PC-3 (cell line): ENCODE measurements at regions not wholly inside any gene's neighbourhood (a gene's known extent, or its start where the extent isn't known, plus 50 kb on each side); places are given as distances from the start of the nearest gene placed in this dataset.

Experiments
- ATAC-seq: fragments of 200-7000 bp; cut with Tn5 transposase; 2 replicates; pipeline ENCODE4 v1.9.1; 2020; ENCODE audit warnings: mild to moderate bottlenecking, moderate library complexity
- BruUV-seq: library from RNA; stranded (reverse); fragments of 400-500 nt; replicated peaks from 2 replicates; lab custom pipeline; 2021; lab: Mats Ljungman, UMichigan
- CTCF ChIA-PET: fragments of 300-600 bp; sonication (Branson Sonifier 250); formaldehyde crosslinking; loops from one replicate; lab custom pipeline; 2022; ENCODE audit warnings: antibody characterized with exemption; lab: Charles Lee
- POLR2A ChIA-PET: fragments of 300-600 bp; sonication (Branson Sonifier 250); formaldehyde crosslinking; loops from one replicate; lab custom pipeline; 2022; ENCODE audit warnings: antibody characterized with exemption; ENCODE audit not compliant: unreplicated experiment; lab: Charles Lee
- DNase-seq: peaks from one replicate; pipeline ENCODE4 v3.0.0-alpha.2; 2015
- H2AFZ ChIP-seq: fragments of 300-600 bp; sonication (generic); 2 replicates; pipeline ENCODE4 v1.6.0; 2016; ENCODE audit warnings: antibody characterized with exemption, low read length
- H3F3A ChIP-seq: fragments of 300-600 bp; sonication (generic); one replicate; pipeline ENCODE4 v1.6.0; 2017; ENCODE audit warnings: antibody characterized with exemption, low read length, control low read depth, mild to moderate bottlenecking; ENCODE audit not compliant: unreplicated experiment
- H3K27ac ChIP-seq: fragments of 300-600 bp; sonication (generic); 2 replicates; pipeline ENCODE4 v1.5.1; 2016; ENCODE audit warnings: mild to moderate bottlenecking, low read length
- H3K27me3 ChIP-seq: fragments of 300-600 bp; sonication (generic); 2 replicates; pipeline ENCODE4 v1.6.1; 2016; ENCODE audit warnings: low read length, mixed read lengths
- H3K36me3 ChIP-seq: fragments of 300-600 bp; sonication (generic); 2 replicates; pipeline ENCODE4 v1.6.1; 2016; ENCODE audit warnings: low read depth, mixed run types, low read length, mixed read lengths
- H3K4me1 ChIP-seq: fragments of 300-600 bp; sonication (generic); 2 replicates; pipeline ENCODE4 v1.5.1; 2016; ENCODE audit warnings: low read length; ENCODE audit not compliant: insufficient read depth
- H3K4me2 ChIP-seq: fragments of 300-600 bp; sonication (generic); 2 replicates; pipeline ENCODE4 v1.6.0; 2016; ENCODE audit warnings: low read length
- H3K4me3 ChIP-seq: fragments of 300-600 bp; sonication (generic); 2 replicates; pipeline ENCODE4 v1.5.1; 2016; ENCODE audit warnings: mild to moderate bottlenecking, low read length, mixed read lengths
- H3K79me2 ChIP-seq: fragments of 300-600 bp; sonication (generic); 2 replicates; pipeline ENCODE4 v1.6.1; 2017; ENCODE audit warnings: low read length, mixed read lengths
- H3K9ac ChIP-seq: fragments of 300-600 bp; sonication (generic); 2 replicates; pipeline ENCODE4 v1.6.0; 2016; ENCODE audit warnings: mild to moderate bottlenecking, low read length
- H3K9me2 ChIP-seq: fragments of 300-600 bp; sonication (generic); replicated peaks from 2 replicates; pipeline ENCODE4 v1.6.1; 2016; ENCODE audit warnings: mixed run types, low read length, mixed read lengths
- H3K9me3 ChIP-seq: fragments of 300-600 bp; sonication (generic); 2 replicates; pipeline ENCODE4 v1.6.1; 2016; ENCODE audit warnings: low read length, mixed read lengths
- H4K20me1 ChIP-seq: fragments of 300-600 bp; sonication (generic); 2 replicates; pipeline ENCODE4 v1.6.1; 2016; ENCODE audit warnings: low read length, mixed read lengths
- EZH2 ChIP-seq: fragments of 300-600 bp; sonication (generic); IDR thresholded peaks from one replicate; pipeline ENCODE4 v1.6.1; 2017; ENCODE audit warnings: antibody characterized with exemption, mild to moderate bottlenecking, low read length; ENCODE audit not compliant: unreplicated experiment
- EZH2phosphoT487 ChIP-seq: fragments of 300-600 bp; sonication (generic); IDR thresholded peaks from 2 replicates; pipeline ENCODE4 v1.6.1; 2018; ENCODE audit warnings: mild to moderate bottlenecking, antibody characterized with exemption, low read length, borderline replicate concordance
- intact Hi-C: fragments of 100-400 bp; cut with micrococcal nuclease; formaldehyde crosslinking; loops from 2 replicates; pipeline ENCODE4 v1.9.0; 2023
- TF ChIP-seq, protein P1 (sequence below): fragments of 300-600 bp; sonication (generic); conservative IDR thresholded peaks from 2 replicates; pipeline ENCODE4 v1.5.1; 2017; ENCODE audit warnings: antibody characterized with exemption, low read depth, mild to moderate bottlenecking, low read length

DNA sequence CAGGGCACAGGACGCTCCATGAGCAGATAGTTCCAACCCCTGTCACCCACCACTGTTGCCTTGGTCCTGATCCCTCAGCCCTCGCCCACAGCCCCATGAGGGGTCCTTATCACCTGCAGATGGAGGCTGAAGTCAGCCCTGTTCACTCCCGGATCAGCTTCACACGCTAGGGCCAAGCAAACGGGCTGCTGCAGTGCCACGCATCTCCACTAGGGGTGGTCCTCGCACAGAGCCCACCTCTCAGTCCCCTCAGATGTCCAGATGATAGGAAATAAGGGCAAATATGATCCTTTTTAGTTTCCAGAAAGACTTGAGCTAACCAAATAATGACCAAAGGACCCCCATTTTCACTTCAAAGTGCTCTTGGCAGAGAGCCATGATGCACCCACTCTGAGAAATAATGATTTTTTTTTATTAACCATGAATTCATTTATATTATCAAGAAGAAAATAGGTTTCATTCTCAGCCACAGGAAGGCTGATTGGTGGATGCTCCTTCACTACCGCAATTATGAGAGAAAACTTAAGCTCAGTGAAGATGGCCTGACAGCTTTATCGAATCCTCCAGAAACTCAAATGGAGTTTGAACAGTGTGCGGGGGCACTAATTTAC lies 71.9 kb upstream of the KLHL29 start:
- DNase-seq = peak; percentile 25
- Histone ChIP-seq H3K9ac (no peak overlapping the region), H3K9me2 (no peaks in the 10 kb centered on the region), H3K4me1 (no peaks in the 10 kb centered on the region), H4K20me1 (no peaks in the 10 kb centered on the region), H3K9me3 (no peaks in the 10 kb centered on the region), H2AFZ (no peak overlapping the region), H3K79me2 (no peaks in the 10 kb centered on the region), H3K27ac (no peak overlapping the region), H3K4me3 (no peak overlapping the region), H3F3A (no peaks in the 10 kb centered on the region), H3K36me3 (no peaks in the 10 kb centered on the region; the same call in 1 of the 2 replicates), H3K27me3 (peaks cover 32% of the 10 kb centered on the region), H3K4me2 (no peak overlapping the region)
- TF ChIP-seq, protein P1, sequence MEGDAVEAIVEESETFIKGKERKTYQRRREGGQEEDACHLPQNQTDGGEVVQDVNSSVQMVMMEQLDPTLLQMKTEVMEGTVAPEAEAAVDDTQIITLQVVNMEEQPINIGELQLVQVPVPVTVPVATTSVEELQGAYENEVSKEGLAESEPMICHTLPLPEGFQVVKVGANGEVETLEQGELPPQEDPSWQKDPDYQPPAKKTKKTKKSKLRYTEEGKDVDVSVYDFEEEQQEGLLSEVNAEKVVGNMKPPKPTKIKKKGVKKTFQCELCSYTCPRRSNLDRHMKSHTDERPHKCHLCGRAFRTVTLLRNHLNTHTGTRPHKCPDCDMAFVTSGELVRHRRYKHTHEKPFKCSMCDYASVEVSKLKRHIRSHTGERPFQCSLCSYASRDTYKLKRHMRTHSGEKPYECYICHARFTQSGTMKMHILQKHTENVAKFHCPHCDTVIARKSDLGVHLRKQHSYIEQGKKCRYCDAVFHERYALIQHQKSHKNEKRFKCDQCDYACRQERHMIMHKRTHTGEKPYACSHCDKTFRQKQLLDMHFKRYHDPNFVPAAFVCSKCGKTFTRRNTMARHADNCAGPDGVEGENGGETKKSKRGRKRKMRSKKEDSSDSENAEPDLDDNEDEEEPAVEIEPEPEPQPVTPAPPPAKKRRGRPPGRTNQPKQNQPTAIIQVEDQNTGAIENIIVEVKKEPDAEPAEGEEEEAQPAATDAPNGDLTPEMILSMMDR = peak; percentile 70
- TF ChIP-seq EZH2phosphoT487 (no peak), EZH2 (no peak)
- intact Hi-C loops = no loop called here
- ChIA-PET POLR2A (no interaction called here), CTCF (no interaction called here)
- BruUV-seq = no TSS peak
- no peak for ATAC-seq

DNA sequence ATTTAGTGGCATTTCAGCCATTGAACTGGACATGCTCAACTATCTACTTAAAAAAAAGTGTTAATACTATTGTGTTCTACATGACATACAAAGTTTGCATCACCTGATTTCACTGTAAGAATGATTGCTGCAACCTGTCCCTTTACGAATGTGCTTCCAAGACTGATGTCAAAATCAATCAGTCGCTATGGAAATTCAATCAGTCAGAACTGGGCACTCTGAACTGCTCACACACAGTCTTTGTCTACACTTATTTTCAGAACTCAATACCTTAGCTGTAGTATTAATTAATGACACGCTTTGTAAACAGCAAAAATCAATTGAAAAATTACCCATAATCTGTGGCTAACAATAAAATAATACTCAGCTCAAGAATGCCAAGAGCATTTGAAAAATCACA lies 70.3 kb upstream of the KLHL29 start:
- DNase-seq = no peak
- no peak overlapping the region for H3K4me2 ChIP-seq
- no peak overlapping the region for H2AFZ ChIP-seq
- no peak for TF ChIP-seq EZH2phosphoT487
- TF ChIP-seq, protein P1 = no peak
- no peak for TF ChIP-seq EZH2
- no peaks in the 10 kb centered on the region for H3K4me1 ChIP-seq
- no peaks in the 10 kb centered on the region for H3K9me2 ChIP-seq
- H3K79me2 ChIP-seq = no peaks in the 10 kb centered on the region
- H3K9me3 ChIP-seq = no peaks in the 10 kb centered on the region
- no peak for ATAC-seq
- H4K20me1 ChIP-seq = no peaks in the 10 kb centered on the region
- H3F3A ChIP-seq = no peaks in the 10 kb centered on the region
- H3K36me3 ChIP-seq = no peaks in the 10 kb centered on the region; the same call in 1 of the 2 replicates
- POLR2A ChIA-PET = no interaction called here
- CTCF ChIA-PET = no interaction called here
- H3K9ac ChIP-seq = no peak overlapping the region
- no peak overlapping the region for H3K4me3 ChIP-seq
- BruUV-seq = no TSS peak
- intact Hi-C loops = no loop called here
- H3K27me3 ChIP-seq = peaks cover 38% of the 10 kb centered on the region
- no peak overlapping the region for H3K27ac ChIP-seq

DNA sequence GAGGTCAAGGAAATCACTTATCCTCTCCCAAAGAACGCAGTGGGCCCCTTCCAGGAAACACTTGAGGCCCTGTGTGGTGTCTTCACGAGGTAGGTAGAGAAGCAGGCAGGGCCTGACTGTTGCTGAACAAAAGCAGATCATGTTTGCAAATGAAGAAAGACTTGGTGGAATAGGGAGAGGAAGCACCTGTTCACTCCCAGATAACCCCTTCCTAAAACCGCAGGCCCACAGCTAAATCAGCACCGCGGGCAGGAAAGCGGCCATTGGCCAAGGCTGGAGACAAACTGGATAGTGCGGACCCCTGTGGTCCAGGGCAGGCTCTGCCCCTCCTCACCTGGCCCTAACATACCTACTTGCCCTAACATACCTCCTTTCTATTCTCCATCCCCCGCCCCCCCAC lies 64.9 kb upstream of the KLHL29 start:
- Histone ChIP-seq H3K4me3 (no peak overlapping the region), H3K27ac (no peak overlapping the region), H4K20me1 (no peaks in the 10 kb centered on the region), H3K9ac (no peak overlapping the region), H3K4me1 (no peaks in the 10 kb centered on the region), H3F3A (no peaks in the 10 kb centered on the region), H3K9me3 (no peaks in the 10 kb centered on the region), H3K27me3 (peaks cover 92% of the 10 kb centered on the region), H3K79me2 (no peaks in the 10 kb centered on the region), H2AFZ (no peak overlapping the region), H3K36me3 (no peaks in the 10 kb centered on the region), H3K9me2 (no peaks in the 10 kb centered on the region), H3K4me2 (no peak overlapping the region)
- intact Hi-C loops = no loop called here
- ChIA-PET POLR2A (no interaction called here), CTCF (no interaction called here)
- TF ChIP-seq EZH2 (no peak), EZH2phosphoT487 (no peak)
- TF ChIP-seq, protein P1 = no peak
- DNase-seq (no peak), ATAC-seq (no peak)
- BruUV-seq = no TSS peak
